Spleen (tissue), 11 donors: ENCODE measurements at regions not wholly inside any gene's neighbourhood (a gene's known extent, or its start where the extent isn't known, plus 50 kb on each side); places are given as distances from the start of the nearest gene placed in this dataset.

Experiments used
- DNase-seq: peaks from one replicate; pipeline ENCODE4 v3.0.0-alpha.2; 2020
- H3K27ac ChIP-seq, 8 donors: fragments of 200-600 bp; sonication (generic) in 7 of 8; 1 replicate in 4 of 8; 2 replicates in 4 of 8; pipeline versions ENCODE4 v1.5.0 to v1.8.0; 2016 to 2021; ENCODE audit warnings: inconsistent platforms in 4 of 8, mild to moderate bottlenecking in 4 of 8, moderate library complexity in 1 of 8
- H3K27me3 ChIP-seq, 7 donors: fragments of 200-600 bp; sonication (generic) in 6 of 7; replicated peaks in 1 of 7; 1 replicate in 4 of 7; 2 replicates in 3 of 7; pipeline versions ENCODE4 v1.5.0 to v1.8.0; 2016 to 2021; ENCODE audit warnings: inconsistent platforms in 3 of 7, mild to moderate bottlenecking in 1 of 7
- H3K36me3 ChIP-seq, 6 donors: fragments of 200-600 bp; sonication (generic) in 5 of 6; 1 replicate in 4 of 6; 2 replicates in 2 of 6; pipeline versions ENCODE4 v1.5.0 to v1.8.0; 2016 to 2021; ENCODE audit warnings: inconsistent platforms in 2 of 6
- H3K4me1 ChIP-seq, 6 donors: fragments of 200-600 bp; sonication (generic) in 5 of 6; 1 replicate in 3 of 6; 2 replicates in 3 of 6; pipeline versions ENCODE4 v1.5.0 to v1.8.0; 2016 to 2021; ENCODE audit warnings: inconsistent platforms in 3 of 6
- H3K4me3 ChIP-seq, 8 donors: fragments of 200-600 bp; sonication (generic) in 7 of 8; 1 replicate in 4 of 8; 2 replicates in 4 of 8; pipeline versions ENCODE4 v1.5.0 to v1.8.0; 2016 to 2021; ENCODE audit warnings: inconsistent platforms in 4 of 8, mild to moderate bottlenecking in 4 of 8, moderate library complexity in 2 of 8
- H3K9me3 ChIP-seq, 8 donors: fragments of 200-600 bp; sonication (generic) in 7 of 8; 1 replicate in 4 of 8; 2 replicates in 4 of 8; pipeline versions ENCODE4 v1.5.0 to v1.8.0; 2016 to 2021; ENCODE audit warnings: inconsistent platforms in 4 of 8
- POLR2A ChIP-seq, 3 donors: fragments of 450-650 bp; IDR thresholded peaks; one replicate each; pipeline ENCODE4 v1.5.1; 2017; ENCODE audit warnings: antibody characterized with exemption in 3 of 3, mild to moderate bottlenecking in 1 of 3
- POLR2AphosphoS5 ChIP-seq, 3 donors: sonication (generic); formaldehyde crosslinking; IDR thresholded peaks; one replicate each; pipeline ENCODE4 v1.5.1; 2017; ENCODE audit warnings: antibody characterized with exemption in 3 of 3
- WGBS, 5 donors: extraction: QIAGEN DNeasy Blood & Tissue Kit in 3 of 5; methylation state at CpG; one replicate each; pipeline versions ENCODE4 v1.1.5 to v1.1.7; 2013 to 2018; 5-methylcytosine and 5-hydroxymethylcytosine counted together
- intact Hi-C: fragments of 100-400 bp; cut with DNase I; formaldehyde crosslinking; loops from one replicate; pipeline ENCODE4 v1.15.0; 2023; ENCODE audit warnings: low total_unique reads
- TF ChIP-seq, protein P1 (sequence below), 11 experiments: fragments of 200-600 bp in 7 of 11; fragments of 450-650 bp in 4 of 11; sonication (generic) in 4 of 11; IDR thresholded peaks in 8 of 11; conservative IDR thresholded peaks in 3 of 11; 1 replicate in 7 of 11; 2 replicates in 4 of 11; pipeline versions ENCODE4 v1.4.0 to v1.8.0; 2016 to 2021; ENCODE audit warnings: antibody characterized with exemption in 11 of 11, inconsistent platforms in 4 of 11, mild to moderate bottlenecking in 1 of 11
- donor health status: healthy with polysubstance abuse.
- donor health status: DM: no; HTN: no; CAD: no; lungs with moderate emphysema.
- donor health status: DM: no; HTN: no; CAD: no.
- donor health status: Bipolar disorder and iron deficiency.
- donor health status: healthy.
- donor health status: DM: no; HTN: no; CAD: no.
- donor health status: DM: yes; HTN: yes; CAD: no.

GRCh38 chr2:176683618-176684111, 414.4 kb downstream of the MTX2 start:
- intact Hi-C loops: no loop called here

DNA sequence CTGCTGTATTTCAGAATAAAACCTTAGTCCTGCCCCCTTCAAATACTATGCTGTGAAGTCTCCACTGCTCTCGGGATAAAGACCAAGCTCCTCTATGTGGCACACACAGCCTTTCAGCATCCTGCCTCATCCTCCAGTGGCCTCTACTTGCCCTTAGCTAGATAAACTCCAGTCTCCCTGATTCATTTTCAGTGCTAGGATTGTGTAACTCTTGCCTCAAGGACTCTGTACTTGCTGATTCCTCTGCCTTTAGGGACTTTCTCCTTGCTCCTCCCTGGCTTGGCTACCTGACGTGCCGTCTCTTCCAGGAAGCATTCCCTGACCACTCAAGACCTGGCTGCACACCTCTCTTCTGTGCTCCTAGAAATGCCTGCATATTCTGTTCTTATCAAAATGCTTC, 416.7 kb downstream of the MTX2 start:
- H3K36me3 ChIP-seq: no peaks in the 10 kb centered on the region
- H3K4me1 ChIP-seq: no peaks in the 10 kb centered on the region
- no peaks in the 10 kb centered on the region for H3K9me3 ChIP-seq
- intact Hi-C loops: no loop called here
- no peak for TF ChIP-seq POLR2A (IDR thresholded peaks at IDR 0.05)
- no peak for TF ChIP-seq POLR2AphosphoS5 (IDR thresholded peaks at IDR 0.05)
- TF ChIP-seq, protein P1, sequence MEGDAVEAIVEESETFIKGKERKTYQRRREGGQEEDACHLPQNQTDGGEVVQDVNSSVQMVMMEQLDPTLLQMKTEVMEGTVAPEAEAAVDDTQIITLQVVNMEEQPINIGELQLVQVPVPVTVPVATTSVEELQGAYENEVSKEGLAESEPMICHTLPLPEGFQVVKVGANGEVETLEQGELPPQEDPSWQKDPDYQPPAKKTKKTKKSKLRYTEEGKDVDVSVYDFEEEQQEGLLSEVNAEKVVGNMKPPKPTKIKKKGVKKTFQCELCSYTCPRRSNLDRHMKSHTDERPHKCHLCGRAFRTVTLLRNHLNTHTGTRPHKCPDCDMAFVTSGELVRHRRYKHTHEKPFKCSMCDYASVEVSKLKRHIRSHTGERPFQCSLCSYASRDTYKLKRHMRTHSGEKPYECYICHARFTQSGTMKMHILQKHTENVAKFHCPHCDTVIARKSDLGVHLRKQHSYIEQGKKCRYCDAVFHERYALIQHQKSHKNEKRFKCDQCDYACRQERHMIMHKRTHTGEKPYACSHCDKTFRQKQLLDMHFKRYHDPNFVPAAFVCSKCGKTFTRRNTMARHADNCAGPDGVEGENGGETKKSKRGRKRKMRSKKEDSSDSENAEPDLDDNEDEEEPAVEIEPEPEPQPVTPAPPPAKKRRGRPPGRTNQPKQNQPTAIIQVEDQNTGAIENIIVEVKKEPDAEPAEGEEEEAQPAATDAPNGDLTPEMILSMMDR (IDR thresholded peaks at IDR 0.05 in 8 of 11, conservative IDR thresholded peaks at IDR 0.05 in 3 of 11): no peak
- DNase-seq: no peak
- H3K4me3 ChIP-seq: no peak overlapping the region
- H3K27ac ChIP-seq: no peak overlapping the region
- WGBS, 5 donors: 56 to 83% (median 81%) methylated on average over 3 of the region's 3 CpGs
- peaks cover 0 to 19% (median 0%) of the 10 kb centered on the region in 7 donors for H3K27me3 ChIP-seq

More at GRCh38 chr2:176683618-176684111, 414.4 kb downstream of the MTX2 start:
- DNase-seq: no peak
- 83 to 89% (median 86%) methylated on average over 1 of the region's 1 CpG for WGBS, 5 donors
- Histone ChIP-seq H3K36me3 (no peaks in the 10 kb centered on the region), H3K9me3 (no peaks in the 10 kb centered on the region), H3K27me3 (peaks cover 0 to 19% (median 0%) of the 10 kb centered on the region in 7 donors), H3K27ac (no peak overlapping the region), H3K4me1 (no peaks in the 10 kb centered on the region), H3K4me3 (no peak overlapping the region)
- TF ChIP-seq, protein P1 (IDR thresholded peaks at IDR 0.05 in 8 of 11, conservative IDR thresholded peaks at IDR 0.05 in 3 of 11): no peak
- no peak for TF ChIP-seq POLR2A (IDR thresholded peaks at IDR 0.05)
- no peak for TF ChIP-seq POLR2AphosphoS5 (IDR thresholded peaks at IDR 0.05)

DNA sequence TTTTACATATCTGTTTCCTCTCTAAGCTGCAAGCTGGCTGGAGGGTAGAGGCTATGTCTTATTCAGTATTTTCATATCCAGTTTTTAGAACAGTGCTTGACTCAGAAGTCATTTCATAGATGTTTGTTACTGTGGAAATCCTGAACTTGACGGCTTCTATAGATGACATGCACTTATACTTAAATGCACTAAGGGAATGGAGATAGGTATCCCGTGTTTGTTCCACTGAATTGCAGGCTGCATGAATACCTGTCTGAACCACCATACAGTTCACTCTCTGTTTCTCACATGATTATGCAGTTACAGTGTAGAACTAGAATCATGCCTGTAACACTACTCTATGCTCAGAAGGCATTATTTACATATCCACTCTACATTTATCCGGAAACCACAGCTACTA, 417.1 kb downstream of the MTX2 start:
- DNase-seq: no peak
- no peaks in the 10 kb centered on the region for H3K4me1 ChIP-seq
- H3K27ac ChIP-seq: no peak overlapping the region

DNA sequence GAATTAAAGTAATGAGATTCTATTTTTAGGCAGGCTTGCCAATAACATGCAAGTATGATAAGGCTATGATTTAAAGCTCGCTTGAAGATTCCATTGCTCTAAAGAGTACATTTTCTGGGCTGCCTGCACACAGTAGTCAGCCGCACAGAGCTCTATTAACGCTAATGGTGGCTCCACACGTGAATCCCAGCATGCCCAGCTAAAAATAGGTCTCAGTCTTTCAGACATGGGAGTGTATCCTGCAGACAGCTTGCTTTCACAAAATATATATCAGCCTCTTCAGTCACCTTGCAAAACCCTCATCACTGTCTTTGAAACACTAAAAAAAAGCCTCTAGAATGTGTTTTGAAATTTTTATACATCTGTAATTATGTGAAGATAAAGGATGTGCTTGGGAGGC, 418.1 kb downstream of the MTX2 start:
- Histone ChIP-seq H3K4me1 (no peaks in the 10 kb centered on the region), H3K27me3 (peaks cover 0 to 15% (median 0%) of the 10 kb centered on the region in 7 donors), H3K9me3 (no peaks in the 10 kb centered on the region), H3K4me3 (no peak overlapping the region), H3K27ac (no peak overlapping the region), H3K36me3 (no peaks in the 10 kb centered on the region)
- TF ChIP-seq, protein P1 (IDR thresholded peaks at IDR 0.05 in 8 of 11, conservative IDR thresholded peaks at IDR 0.05 in 3 of 11): no peak
- TF ChIP-seq POLR2AphosphoS5 (IDR thresholded peaks at IDR 0.05): no peak
- no peak for TF ChIP-seq POLR2A (IDR thresholded peaks at IDR 0.05)
- 80 to 92% (median 90%) methylated on average over 4 of the region's 4 CpGs for WGBS, 5 donors
- DNase-seq: no peak
- intact Hi-C loops: no loop called here

More for the DNA sequence above, 417.1 kb downstream of the MTX2 start:
- no peak for TF ChIP-seq POLR2A (IDR thresholded peaks at IDR 0.05)
- no peak for TF ChIP-seq POLR2AphosphoS5 (IDR thresholded peaks at IDR 0.05)
- TF ChIP-seq, protein P1 (IDR thresholded peaks at IDR 0.05 in 8 of 11, conservative IDR thresholded peaks at IDR 0.05 in 3 of 11): no peak
- Histone ChIP-seq H3K9me3 (no peaks in the 10 kb centered on the region), H3K27me3 (peaks cover 0 to 19% (median 0%) of the 10 kb centered on the region in 7 donors), H3K4me3 (no peak overlapping the region), H3K36me3 (no peaks in the 10 kb centered on the region)
- WGBS, 5 donors: 84 to 94% (median 86%) methylated on average over 3 of the region's 3 CpGs
- intact Hi-C loops: no loop called here
